GM12873 (cell line): ENCODE measurements at regions not wholly inside any gene's neighbourhood (a gene's known extent, or its start where the extent isn't known, plus 50 kb on each side); places are given as distances from the start of the nearest gene placed in this dataset.

ENCODE experiments used
- TF ChIP-seq, protein P1 (sequence below): IDR thresholded peaks from 2 replicates; pipeline ENCODE4 v1.5.1; 2012; ENCODE audit warnings: low read depth, mild to moderate bottlenecking, moderate library complexity, low read length, control low read depth; ENCODE audit not compliant: insufficient read depth; ENCODE audit errors: missing control alignments

DNA sequence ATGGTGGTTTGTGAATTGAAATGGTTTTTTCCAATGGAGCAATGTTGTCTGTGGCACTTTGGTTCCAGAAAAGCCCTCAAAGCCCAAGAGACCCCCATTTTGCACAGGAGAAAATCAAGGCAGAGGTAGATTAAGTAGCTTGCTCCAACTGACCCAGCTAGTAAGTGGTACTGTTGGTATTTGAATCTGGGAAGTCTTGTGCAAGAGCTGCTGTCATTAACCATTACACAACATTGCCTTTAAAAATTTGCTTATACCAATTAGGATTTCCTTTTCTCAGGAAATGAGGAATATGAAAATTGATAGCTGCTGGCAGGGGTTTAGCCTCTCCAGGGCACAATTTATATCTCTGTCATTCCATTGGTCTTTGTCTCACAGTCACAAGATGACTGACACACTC is 102.4 kb upstream of the UBE3A start:
- TF ChIP-seq, protein P1, sequence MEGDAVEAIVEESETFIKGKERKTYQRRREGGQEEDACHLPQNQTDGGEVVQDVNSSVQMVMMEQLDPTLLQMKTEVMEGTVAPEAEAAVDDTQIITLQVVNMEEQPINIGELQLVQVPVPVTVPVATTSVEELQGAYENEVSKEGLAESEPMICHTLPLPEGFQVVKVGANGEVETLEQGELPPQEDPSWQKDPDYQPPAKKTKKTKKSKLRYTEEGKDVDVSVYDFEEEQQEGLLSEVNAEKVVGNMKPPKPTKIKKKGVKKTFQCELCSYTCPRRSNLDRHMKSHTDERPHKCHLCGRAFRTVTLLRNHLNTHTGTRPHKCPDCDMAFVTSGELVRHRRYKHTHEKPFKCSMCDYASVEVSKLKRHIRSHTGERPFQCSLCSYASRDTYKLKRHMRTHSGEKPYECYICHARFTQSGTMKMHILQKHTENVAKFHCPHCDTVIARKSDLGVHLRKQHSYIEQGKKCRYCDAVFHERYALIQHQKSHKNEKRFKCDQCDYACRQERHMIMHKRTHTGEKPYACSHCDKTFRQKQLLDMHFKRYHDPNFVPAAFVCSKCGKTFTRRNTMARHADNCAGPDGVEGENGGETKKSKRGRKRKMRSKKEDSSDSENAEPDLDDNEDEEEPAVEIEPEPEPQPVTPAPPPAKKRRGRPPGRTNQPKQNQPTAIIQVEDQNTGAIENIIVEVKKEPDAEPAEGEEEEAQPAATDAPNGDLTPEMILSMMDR = no peak

DNA sequence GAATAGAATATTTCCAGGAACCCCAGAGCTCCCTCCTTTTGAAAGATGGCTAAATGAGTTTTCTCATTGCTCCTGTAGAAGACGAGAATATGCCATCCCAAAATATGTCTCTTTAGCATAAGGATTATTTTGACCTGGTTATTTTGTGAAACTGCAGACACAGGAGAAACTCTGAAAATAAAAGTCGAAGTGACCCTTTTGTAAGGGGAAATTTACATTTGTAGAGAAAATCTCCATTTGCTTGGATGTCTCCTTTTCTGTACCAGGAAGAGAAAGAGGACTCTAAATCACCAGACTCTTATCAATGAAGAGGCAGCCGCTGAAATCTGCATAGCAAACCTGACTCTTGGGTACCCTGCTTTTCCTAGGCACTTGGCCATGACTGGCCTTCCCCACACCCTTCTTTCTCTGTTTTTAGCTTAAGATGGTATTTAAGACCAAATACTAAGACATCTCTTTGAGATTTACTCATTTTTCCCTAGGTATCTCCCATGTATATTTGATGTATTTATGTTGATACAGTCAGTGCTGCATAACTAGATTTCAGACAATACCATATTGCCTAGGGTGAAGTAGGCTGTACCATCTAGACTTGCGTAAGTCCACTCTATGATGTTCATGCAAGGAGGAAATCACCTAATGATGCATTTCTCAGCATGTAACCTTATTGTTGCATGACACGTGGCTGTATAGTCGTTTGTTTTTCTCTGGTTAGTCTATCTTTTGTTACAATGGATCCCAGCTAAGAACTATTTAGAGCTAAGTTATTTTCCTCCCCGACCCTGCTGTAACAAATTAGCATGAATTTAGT is 98.2 kb upstream of the UBE3A start:
- TF ChIP-seq, protein P1 = no peak

DNA sequence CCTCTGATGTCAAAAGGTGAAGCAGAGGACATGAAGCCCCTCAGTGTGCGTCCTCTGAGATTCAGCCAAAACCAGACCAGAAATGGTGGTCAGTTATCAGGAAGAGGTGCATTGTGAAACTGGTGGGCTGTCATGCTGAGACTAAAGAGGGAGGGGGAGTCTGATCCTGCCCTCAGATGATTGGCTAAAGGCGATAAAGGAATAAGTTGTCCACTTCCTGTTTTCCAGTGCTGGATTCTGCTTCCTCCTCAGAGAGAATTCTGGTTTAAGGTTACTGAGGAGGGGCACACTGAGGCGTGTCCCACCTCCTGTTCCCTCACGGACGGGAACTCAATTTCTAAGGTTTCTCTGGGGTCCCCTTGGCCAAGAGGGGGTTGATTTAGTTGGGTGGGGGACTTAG is 97.0 kb upstream of the UBE3A start:
- TF ChIP-seq, protein P1 = no peak

DNA sequence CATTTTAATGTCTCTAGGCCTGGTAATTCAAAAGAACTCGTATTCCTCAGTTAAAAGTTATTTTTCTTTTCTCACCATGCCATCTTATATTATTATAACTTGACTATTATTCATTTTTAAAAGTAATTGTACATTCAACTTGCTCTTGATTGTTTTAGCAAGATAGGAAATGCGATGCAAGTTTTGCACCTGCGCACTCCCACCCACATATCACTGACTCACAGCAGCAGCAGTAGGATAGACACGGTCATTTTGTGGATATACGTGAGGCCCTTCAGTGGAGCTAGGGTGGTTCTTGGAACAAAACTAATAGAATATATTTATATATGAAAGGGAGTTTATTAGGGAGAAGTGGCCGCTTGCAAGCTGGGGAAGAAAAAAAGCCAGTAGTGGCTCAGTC is 95.5 kb upstream of the UBE3A start:
- TF ChIP-seq, protein P1 = no peak

DNA sequence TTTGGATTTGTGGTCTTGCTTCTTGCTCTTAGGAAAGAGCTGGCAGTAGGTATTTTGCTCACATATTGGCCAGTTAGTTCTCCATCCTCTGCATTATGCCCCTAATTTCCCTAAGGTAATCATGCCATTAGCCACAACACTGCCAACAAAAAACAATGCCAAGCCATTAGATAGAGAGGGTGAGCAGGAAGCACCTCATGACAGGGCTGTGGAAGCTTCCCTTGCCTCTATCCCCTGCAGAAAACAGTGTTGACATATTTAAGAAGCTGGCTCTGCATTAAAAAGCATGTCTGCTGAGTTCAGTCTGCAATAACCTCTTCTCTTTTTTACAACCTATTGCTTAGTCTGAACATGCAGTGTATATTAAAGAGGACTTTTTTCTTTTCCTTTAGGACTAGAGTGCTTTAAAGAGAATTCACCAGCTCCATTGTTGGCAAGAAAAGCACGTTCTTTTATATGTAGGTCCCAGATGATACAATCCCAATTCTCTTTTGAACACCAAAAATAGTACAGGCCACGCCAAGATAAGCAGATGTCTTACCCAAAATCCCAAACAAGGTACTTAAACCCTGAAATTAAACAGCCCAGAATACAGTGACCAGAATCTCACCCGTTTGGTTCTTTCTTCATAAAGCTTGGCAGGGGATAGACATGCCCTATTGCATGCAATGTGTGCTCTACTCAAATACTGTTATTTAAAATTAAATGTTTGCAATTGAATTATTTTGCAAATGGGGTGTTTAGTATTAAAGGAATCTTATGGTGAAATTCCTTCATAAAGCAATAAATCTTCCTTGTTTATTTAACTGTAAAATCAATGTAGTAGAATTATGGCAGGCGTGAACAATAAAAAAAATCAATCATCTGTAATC is 93.7 kb upstream of the UBE3A start:
- TF ChIP-seq, protein P1 = no peak

DNA sequence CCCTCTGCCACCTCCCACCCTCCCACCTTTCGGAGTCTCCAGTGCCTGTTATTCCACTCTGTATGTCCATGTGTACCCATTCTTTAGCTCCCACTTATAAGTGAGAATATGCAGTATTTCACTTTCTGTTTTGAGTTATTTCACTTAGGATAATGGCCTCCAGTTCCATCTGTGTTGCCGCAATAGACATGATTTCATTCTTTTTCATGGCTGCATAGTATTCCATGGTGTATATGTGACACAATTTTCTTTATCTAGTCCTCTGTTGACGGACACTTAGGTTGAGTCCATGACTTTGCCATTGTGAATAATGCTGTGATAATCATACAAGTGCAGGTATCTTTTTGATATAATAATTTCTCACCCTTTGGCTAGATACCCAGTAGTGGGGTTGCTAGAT is 91.0 kb upstream of the UBE3A start:
- TF ChIP-seq, protein P1 = no peak

DNA sequence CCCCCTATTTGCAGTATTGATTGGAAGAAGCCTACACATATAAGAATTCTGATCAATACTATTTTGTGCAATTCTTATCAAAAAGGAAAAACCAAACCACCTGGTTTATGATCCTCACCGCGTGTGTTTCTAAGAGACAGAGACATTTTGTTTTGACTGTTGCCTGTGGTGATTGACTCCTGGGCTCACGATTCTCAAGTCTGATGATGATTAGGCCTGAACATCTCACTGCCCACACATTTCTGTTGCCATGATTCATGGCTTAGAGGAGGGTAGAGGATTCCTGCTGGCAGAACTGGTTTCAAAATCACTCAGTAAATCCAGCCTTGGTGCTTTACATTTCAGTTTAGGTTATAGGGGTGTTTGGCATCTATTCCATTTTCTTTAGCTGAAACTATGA is 88.3 kb upstream of the UBE3A start:
- TF ChIP-seq, protein P1 = no peak
